ENCODE measurements at regions not wholly inside any gene's neighbourhood (a gene's known extent, or its start where the extent isn't known, plus 50 kb on each side); places are given as distances from the start of the nearest gene placed in this dataset.

DNA sequence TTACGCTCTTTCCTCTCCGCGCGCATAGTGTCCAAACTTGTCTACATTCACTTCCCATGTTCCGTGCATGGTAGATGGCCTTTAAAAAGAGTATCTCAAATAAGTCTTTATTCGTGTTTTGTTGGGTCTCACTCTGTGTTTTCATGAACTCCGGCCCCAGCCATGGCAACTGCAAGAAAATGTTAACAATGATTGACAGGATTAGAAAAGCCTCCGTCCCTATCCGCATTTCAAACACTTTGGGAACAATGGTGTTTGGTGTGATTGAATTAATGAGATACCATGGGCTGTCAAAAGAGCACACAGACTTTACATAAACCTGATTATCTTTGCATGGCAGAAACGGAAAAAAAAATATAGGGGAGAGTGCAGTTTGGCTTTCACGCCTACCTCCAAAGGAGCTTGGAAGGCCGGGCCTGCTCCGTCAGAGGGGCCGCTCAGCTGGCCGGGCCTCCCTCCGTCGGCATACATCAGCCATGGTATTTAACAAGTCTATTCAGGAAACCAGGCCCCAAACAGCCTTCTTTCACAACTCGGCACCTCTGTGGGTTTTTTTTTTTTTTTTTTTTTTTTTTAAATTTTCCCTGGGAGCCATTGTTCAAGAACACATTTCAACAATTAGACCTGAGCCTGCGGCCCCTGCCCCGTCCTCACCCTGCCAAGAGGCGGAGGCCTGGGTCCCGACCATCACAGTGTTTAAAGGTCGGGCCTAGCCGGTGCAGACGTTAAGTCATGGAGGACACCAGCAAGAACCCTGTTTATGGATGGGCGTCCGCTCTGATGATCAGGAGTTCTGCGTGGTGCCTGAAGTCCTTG, 323.8 kb upstream of the IRX4 start:
- ATAC-seq (ENCODE audit: low FRiP score in 2 of 2) (no peak), DNase-seq (peak in 1 of 2 donors; percentile 36)
- no peaks in the 10 kb centered on the region for H3K9me3 ChIP-seq
- no peak overlapping the region for H3K27ac ChIP-seq
- H3K4me3 ChIP-seq = no peak overlapping the region
- no peaks in the 10 kb centered on the region for H3K27me3 ChIP-seq
- H3K36me3 ChIP-seq = no peaks in the 10 kb centered on the region
- no peaks in the 10 kb centered on the region for H3K4me1 ChIP-seq
- WGBS, 2 donors = 78 to 79% methylated on average over 21 to 28 of the region's 28 CpGs
- TF ChIP-seq POLR2A (IDR thresholded peaks at IDR 0.05) (no peak), EP300 (IDR thresholded peaks at IDR 0.05) (no peak)

DNA sequence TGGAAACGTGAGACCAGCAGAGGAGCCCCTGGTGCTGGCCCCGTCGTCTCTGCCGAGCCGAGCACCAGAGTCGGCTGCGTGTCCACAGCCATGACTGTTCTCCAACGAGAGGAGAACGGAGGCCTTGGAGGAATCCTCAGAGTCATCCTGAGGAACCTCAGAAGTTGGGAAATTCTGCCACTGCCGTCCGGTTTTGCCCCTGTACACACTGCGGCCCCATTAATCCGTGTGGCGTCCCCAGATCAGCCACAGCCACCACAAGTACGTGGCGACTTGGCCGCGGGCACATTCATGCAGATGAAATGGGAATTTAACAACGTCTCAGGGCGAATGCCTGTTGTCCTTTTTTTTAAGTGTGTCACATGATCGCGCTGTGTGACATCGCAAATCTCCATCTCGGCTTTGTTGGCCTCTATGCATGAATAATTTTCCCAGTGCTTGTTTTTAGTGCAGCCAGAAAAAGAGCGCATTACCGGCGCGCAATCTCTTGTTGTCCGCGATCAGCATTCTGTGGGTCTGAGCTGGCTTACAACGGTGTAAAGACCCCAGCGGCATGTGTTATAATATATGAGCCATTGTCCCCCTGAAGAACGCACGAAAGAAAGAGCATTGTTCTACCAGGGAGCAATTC, 323.0 kb upstream of the IRX4 start:
- Histone ChIP-seq H3K27ac (no peak overlapping the region), H3K4me3 (no peak overlapping the region), H3K27me3 (no peaks in the 10 kb centered on the region), H3K36me3 (no peaks in the 10 kb centered on the region), H3K4me1 (no peaks in the 10 kb centered on the region), H3K9me3 (no peaks in the 10 kb centered on the region)
- TF ChIP-seq, protein P1, sequence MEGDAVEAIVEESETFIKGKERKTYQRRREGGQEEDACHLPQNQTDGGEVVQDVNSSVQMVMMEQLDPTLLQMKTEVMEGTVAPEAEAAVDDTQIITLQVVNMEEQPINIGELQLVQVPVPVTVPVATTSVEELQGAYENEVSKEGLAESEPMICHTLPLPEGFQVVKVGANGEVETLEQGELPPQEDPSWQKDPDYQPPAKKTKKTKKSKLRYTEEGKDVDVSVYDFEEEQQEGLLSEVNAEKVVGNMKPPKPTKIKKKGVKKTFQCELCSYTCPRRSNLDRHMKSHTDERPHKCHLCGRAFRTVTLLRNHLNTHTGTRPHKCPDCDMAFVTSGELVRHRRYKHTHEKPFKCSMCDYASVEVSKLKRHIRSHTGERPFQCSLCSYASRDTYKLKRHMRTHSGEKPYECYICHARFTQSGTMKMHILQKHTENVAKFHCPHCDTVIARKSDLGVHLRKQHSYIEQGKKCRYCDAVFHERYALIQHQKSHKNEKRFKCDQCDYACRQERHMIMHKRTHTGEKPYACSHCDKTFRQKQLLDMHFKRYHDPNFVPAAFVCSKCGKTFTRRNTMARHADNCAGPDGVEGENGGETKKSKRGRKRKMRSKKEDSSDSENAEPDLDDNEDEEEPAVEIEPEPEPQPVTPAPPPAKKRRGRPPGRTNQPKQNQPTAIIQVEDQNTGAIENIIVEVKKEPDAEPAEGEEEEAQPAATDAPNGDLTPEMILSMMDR (IDR thresholded peaks at IDR 0.05) = no peak
- TF ChIP-seq POLR2A (IDR thresholded peaks at IDR 0.05) (no peak), EP300 (IDR thresholded peaks at IDR 0.05) (no peak), POLR2AphosphoS5 (IDR thresholded peaks at IDR 0.05) (no peak)
- WGBS, 2 donors = 92 to 93% methylated on average over 34 of the region's 34 CpGs
- peak in 1 of 2 donors; percentile 35 for DNase-seq
- peak in 1 of 2 donors; percentile 13 for ATAC-seq (ENCODE audit: low FRiP score in 2 of 2)

DNA sequence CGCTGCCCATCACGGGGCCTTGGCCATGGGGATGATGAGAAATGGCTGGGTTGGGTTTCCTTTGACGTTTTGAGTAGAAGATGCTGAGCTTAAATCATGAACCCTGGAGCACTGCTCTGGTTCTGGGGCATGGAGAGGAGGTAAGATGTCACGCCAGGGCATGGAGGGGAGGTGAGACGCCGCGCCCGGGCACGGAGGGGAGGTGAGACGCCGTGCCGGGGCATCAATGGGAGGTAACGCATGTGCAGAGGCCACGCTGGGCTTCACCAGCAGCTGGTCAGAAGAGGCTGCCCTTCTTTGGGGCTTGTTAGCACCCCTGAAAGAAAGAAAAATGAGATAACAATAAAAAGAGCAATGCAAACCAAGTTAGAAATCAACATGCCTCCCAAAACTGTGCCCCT, 322.5 kb upstream of the IRX4 start:
- no peak overlapping the region for H3K27ac ChIP-seq
- no peak for TF ChIP-seq POLR2AphosphoS5 (IDR thresholded peaks at IDR 0.05)
- TF ChIP-seq POLR2A (IDR thresholded peaks at IDR 0.05) = no peak
- TF ChIP-seq EP300 (IDR thresholded peaks at IDR 0.05) = no peak
- TF ChIP-seq, protein P1 (IDR thresholded peaks at IDR 0.05) = no peak
- H3K4me1 ChIP-seq = no peaks in the 10 kb centered on the region
- ATAC-seq (ENCODE audit: low FRiP score in 2 of 2) = no peak
- H3K27me3 ChIP-seq = no peaks in the 10 kb centered on the region
- no peak overlapping the region for H3K4me3 ChIP-seq
- WGBS, 2 donors = 87 to 94% methylated on average over 14 of the region's 14 CpGs
- DNase-seq = peak in 1 of 2 donors; percentile 50
- no peaks in the 10 kb centered on the region for H3K36me3 ChIP-seq
- H3K9me3 ChIP-seq = no peaks in the 10 kb centered on the region

DNA sequence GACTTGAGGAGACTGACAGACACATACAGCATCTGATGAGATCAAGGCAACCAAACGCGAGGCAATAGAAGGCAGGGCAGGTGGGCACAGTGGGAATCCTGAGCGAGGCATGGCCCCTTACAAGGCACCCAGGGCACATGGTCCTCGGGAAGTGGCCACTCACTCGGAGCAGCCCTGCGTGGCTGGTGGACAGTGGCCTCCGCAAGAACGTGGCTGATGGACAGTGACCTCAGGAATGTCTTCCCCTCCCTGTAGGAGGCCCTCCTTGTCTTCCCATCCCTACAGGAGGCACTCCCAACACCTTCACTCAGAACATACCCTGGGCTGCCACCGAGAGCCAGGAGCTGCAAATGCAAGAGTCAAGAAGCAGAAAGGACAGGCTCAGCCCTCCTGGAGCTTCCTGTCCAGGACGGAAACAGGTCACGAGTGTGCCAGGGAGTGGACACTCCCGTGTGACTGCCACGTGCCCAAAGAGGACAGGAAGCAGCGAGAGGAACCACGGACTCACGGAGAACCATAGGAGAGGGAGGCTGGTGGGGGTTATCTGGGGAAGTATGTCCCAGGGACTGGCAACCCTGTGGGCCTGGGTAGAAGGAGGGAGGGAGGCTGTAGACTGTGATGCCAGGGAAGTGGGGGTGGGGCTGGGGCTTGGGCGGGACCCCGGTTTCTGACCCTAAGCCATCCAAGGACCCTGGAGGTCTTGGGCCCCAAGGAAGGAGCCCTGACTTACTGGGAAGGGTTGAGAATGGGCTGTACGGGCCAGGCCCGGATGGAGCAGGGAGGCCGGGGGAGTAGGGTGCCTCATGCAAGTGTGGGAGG, 321.9 kb upstream of the IRX4 start:
- no peak overlapping the region for H3K4me3 ChIP-seq
- 83 to 87% methylated on average over 21 of the region's 21 CpGs for WGBS, 2 donors
- TF ChIP-seq EP300 (IDR thresholded peaks at IDR 0.05) (no peak), POLR2AphosphoS5 (IDR thresholded peaks at IDR 0.05) (no peak), POLR2A (IDR thresholded peaks at IDR 0.05) (no peak)
- TF ChIP-seq, protein P1 (IDR thresholded peaks at IDR 0.05) = no peak
- ATAC-seq (ENCODE audit: low FRiP score in 2 of 2) (no peak), DNase-seq (peak; percentile 17 to 49)
- H3K9me3 ChIP-seq = no peaks in the 10 kb centered on the region
- H3K4me1 ChIP-seq = no peaks in the 10 kb centered on the region
- no peaks in the 10 kb centered on the region for H3K36me3 ChIP-seq
- H3K27me3 ChIP-seq = no peaks in the 10 kb centered on the region
- H3K27ac ChIP-seq = no peak overlapping the region

DNA sequence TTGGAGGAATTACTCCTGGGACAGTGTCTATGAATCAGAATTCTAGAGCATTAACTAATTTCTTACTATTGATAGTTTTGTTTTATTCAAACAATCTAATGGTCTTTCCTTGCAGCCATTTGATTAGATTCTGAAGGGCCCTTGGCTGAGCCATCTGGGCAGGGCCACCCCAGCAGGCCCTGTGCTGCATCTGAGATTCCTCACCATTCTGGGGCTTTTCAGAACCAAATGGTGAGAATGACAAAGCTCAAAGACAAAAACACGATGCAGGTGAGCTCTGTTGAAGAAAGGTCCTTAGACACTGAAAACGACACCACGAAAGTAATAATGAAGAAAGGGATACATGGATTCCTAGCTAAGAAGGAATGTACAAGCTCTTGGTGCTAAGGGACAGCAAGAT, 321.0 kb upstream of the IRX4 start:
- H3K9me3 ChIP-seq = no peaks in the 10 kb centered on the region
- no peak for ATAC-seq (ENCODE audit: low FRiP score in 2 of 2)
- 68 to 76% methylated on average over 3 of the region's 3 CpGs for WGBS, 2 donors
- no peak overlapping the region for H3K27ac ChIP-seq
- H3K4me1 ChIP-seq = no peaks in the 10 kb centered on the region
- H3K27me3 ChIP-seq = no peaks in the 10 kb centered on the region
- TF ChIP-seq, protein P1 (IDR thresholded peaks at IDR 0.05) = no peak
- no peak for TF ChIP-seq EP300 (IDR thresholded peaks at IDR 0.05)
- no peak for TF ChIP-seq POLR2AphosphoS5 (IDR thresholded peaks at IDR 0.05)
- no peaks in the 10 kb centered on the region for H3K36me3 ChIP-seq
- no peak for DNase-seq
- no peak overlapping the region for H3K4me3 ChIP-seq
